OCI-LY1 (cell line): ENCODE measurements at regions not wholly inside any gene's neighbourhood (a gene's known extent, or its start where the extent isn't known, plus 50 kb on each side); places are given as distances from the start of the nearest gene placed in this dataset.

Experiments
- H2AFZ ChIP-seq: fragments of 200-600 bp; sonication (generic), shearing (Covaris generic); 2 replicates; pipeline ENCODE4 v1.6.0; 2014; ENCODE audit warnings: antibody characterized with exemption, mild to moderate bottlenecking, low read length
- H3F3A ChIP-seq: fragments of 200-600 bp; sonication (generic), shearing (Covaris generic); 2 replicates; pipeline ENCODE4 v1.6.0; 2014; ENCODE audit warnings: mild to moderate bottlenecking, antibody characterized with exemption, low read length, moderate library complexity; ENCODE audit not compliant: insufficient read depth
- H3K27ac ChIP-seq: fragments of 200-600 bp; sonication (generic); 2 replicates; pipeline ENCODE4 v1.5.1; 2014; ENCODE audit warnings: low read length, mixed run types, mild to moderate bottlenecking, low read depth; ENCODE audit not compliant: poor library complexity, severe bottlenecking
- H3K27me3 ChIP-seq: fragments of 200-600 bp; sonication (generic); 2 replicates; pipeline ENCODE4 v1.6.0; 2014; ENCODE audit warnings: antibody characterized with exemption, mild to moderate bottlenecking, low read length, moderate library complexity; ENCODE audit not compliant: insufficient read depth
- H3K36me3 ChIP-seq: fragments of 200-600 bp; sonication (generic); 2 replicates; pipeline ENCODE4 v1.6.1; 2014; ENCODE audit warnings: mild to moderate bottlenecking, antibody characterized with exemption, low read length, moderate library complexity, mixed read lengths; ENCODE audit not compliant: insufficient read depth
- H3K4me1 ChIP-seq: fragments of 200-600 bp; sonication (generic); 2 replicates; pipeline ENCODE4 v1.5.1; 2014; ENCODE audit warnings: mild to moderate bottlenecking, low read length, moderate library complexity; ENCODE audit not compliant: insufficient read depth, severe bottlenecking
- H3K4me2 ChIP-seq: fragments of 200-600 bp; sonication (generic), shearing (Covaris generic); 2 replicates; pipeline ENCODE4 v1.6.1; 2014; ENCODE audit warnings: low read length
- H3K4me3 ChIP-seq: fragments of 200-600 bp; sonication (generic); 2 replicates; pipeline ENCODE4 v1.5.1; 2014; ENCODE audit warnings: low read length, low read depth, mild to moderate bottlenecking, mixed read lengths; ENCODE audit not compliant: poor library complexity, severe bottlenecking
- H3K79me2 ChIP-seq: fragments of 200-600 bp; shearing (Covaris generic); 2 replicates; pipeline ENCODE4 v1.6.1; 2016; ENCODE audit warnings: mixed run types, low read length, mixed read lengths; ENCODE audit not compliant: insufficient read depth
- H3K9ac ChIP-seq: fragments of 200-600 bp; sonication (generic), shearing (Covaris generic); 2 replicates; pipeline ENCODE4 v1.6.1; 2014; ENCODE audit warnings: mild to moderate bottlenecking, low read length, mixed read lengths
- H3K9me2 ChIP-seq: fragments of 200-600 bp; sonication (generic), shearing (Covaris generic); 2 replicates; pipeline ENCODE4 v1.6.1; 2014; ENCODE audit warnings: low read depth, mild to moderate bottlenecking, low read length, mixed read lengths
- H3K9me3 ChIP-seq: fragments of 200-600 bp; shearing (Covaris generic); 2 replicates; pipeline ENCODE4 v1.6.1; 2014; ENCODE audit warnings: low read length, mixed read lengths
- H4K20me1 ChIP-seq: fragments of 200-600 bp; sonication (generic), shearing (Covaris generic); 2 replicates; pipeline ENCODE4 v1.6.0; 2016; ENCODE audit warnings: mild to moderate bottlenecking, low read length; ENCODE audit not compliant: insufficient read depth
- EZH2 ChIP-seq: fragments of 200-600 bp; sonication (generic), shearing (Covaris generic); IDR thresholded peaks from 2 replicates; pipeline ENCODE4 v1.8.0; 2017; ENCODE audit warnings: borderline replicate concordance, mixed run types, mild to moderate bottlenecking, antibody characterized with exemption, low read length, moderate library complexity, mixed read lengths
- TF ChIP-seq, protein P1 (sequence below): fragments of 200-600 bp; sonication (generic), shearing (Covaris generic); IDR thresholded peaks from 2 replicates; pipeline ENCODE4 v1.5.1; 2017; ENCODE audit warnings: mild to moderate bottlenecking, antibody characterized with exemption, low read length, moderate library complexity, mixed read lengths

GRCh38 chr4:15139599-15139998, 137.3 kb downstream of the CPEB2 start:
- H3K79me2 ChIP-seq = no peaks in the 10 kb centered on the region
- H3F3A ChIP-seq = no peaks in the 10 kb centered on the region
- TF ChIP-seq EZH2 = no peak
- TF ChIP-seq, protein P1, sequence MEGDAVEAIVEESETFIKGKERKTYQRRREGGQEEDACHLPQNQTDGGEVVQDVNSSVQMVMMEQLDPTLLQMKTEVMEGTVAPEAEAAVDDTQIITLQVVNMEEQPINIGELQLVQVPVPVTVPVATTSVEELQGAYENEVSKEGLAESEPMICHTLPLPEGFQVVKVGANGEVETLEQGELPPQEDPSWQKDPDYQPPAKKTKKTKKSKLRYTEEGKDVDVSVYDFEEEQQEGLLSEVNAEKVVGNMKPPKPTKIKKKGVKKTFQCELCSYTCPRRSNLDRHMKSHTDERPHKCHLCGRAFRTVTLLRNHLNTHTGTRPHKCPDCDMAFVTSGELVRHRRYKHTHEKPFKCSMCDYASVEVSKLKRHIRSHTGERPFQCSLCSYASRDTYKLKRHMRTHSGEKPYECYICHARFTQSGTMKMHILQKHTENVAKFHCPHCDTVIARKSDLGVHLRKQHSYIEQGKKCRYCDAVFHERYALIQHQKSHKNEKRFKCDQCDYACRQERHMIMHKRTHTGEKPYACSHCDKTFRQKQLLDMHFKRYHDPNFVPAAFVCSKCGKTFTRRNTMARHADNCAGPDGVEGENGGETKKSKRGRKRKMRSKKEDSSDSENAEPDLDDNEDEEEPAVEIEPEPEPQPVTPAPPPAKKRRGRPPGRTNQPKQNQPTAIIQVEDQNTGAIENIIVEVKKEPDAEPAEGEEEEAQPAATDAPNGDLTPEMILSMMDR = no peak
- H3K4me2 ChIP-seq = no peak overlapping the region
- H3K9me3 ChIP-seq = no peaks in the 10 kb centered on the region
- no peaks in the 10 kb centered on the region for H4K20me1 ChIP-seq
- H3K4me1 ChIP-seq = no peaks in the 10 kb centered on the region
- H2AFZ ChIP-seq = no peak overlapping the region
- H3K4me3 ChIP-seq = no peak overlapping the region
- H3K27ac ChIP-seq = no peak overlapping the region
- H3K9me2 ChIP-seq = no peaks in the 10 kb centered on the region
- H3K9ac ChIP-seq = no peak overlapping the region
- H3K27me3 ChIP-seq = no peaks in the 10 kb centered on the region
- no peaks in the 10 kb centered on the region for H3K36me3 ChIP-seq

DNA sequence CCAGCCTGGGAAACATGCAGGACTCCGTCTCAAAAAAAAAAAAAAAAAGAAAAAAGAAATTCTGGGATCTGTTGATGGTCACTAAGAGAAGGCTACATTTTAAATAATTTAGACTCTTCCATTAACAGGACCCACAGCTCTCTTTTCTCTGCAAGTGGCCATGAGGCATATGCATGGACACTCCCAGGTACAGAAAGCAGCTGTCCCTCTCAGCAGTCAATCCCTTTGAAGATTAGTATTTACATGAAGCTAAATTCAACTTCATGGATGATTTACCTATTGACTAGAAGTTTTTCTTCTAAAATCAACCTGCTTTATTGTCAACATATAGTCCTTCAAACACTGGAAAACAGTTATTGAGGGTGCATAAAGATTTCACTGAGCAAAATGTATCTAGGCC, 139.9 kb downstream of the CPEB2 start:
- Histone ChIP-seq H3K9me3 (no peaks in the 10 kb centered on the region), H3F3A (no peaks in the 10 kb centered on the region), H3K9ac (no peak overlapping the region), H3K79me2 (no peaks in the 10 kb centered on the region), H4K20me1 (no peaks in the 10 kb centered on the region), H3K4me1 (no peaks in the 10 kb centered on the region), H3K36me3 (no peaks in the 10 kb centered on the region), H2AFZ (no peak overlapping the region), H3K27ac (no peak overlapping the region), H3K4me2 (no peak overlapping the region), H3K4me3 (no peak overlapping the region), H3K27me3 (no peaks in the 10 kb centered on the region), H3K9me2 (no peaks in the 10 kb centered on the region)
- no peak for TF ChIP-seq EZH2
- TF ChIP-seq, protein P1 = no peak

- H3K27ac ChIP-seq = no peak overlapping the region
- TF ChIP-seq, protein P1 = no peak
- no peak for TF ChIP-seq EZH2
- H3F3A ChIP-seq = no peaks in the 10 kb centered on the region
- no peaks in the 10 kb centered on the region for H3K79me2 ChIP-seq
- H3K9ac ChIP-seq = no peak overlapping the region
- no peaks in the 10 kb centered on the region for H3K9me2 ChIP-seq
- H3K36me3 ChIP-seq = no peaks in the 10 kb centered on the region
- no peaks in the 10 kb centered on the region for H3K4me1 ChIP-seq
- H2AFZ ChIP-seq = no peak overlapping the region
- H3K27me3 ChIP-seq = no peaks in the 10 kb centered on the region
- no peak overlapping the region for H3K4me2 ChIP-seq
- no peaks in the 10 kb centered on the region for H4K20me1 ChIP-seq
- no peak overlapping the region for H3K4me3 ChIP-seq
- H3K9me3 ChIP-seq = no peaks in the 10 kb centered on the region
Measured at GRCh38 chr4:15143551-15143950, 141.3 kb downstream of the CPEB2 start.
